Progenitor cell of endocrine pancreas (in vitro differentiated cells): ENCODE measurements at regions not wholly inside any gene's neighbourhood (a gene's known extent, or its start where the extent isn't known, plus 50 kb on each side); places are given as distances from the start of the nearest gene placed in this dataset.

Experiments used
- DNase-seq: peaks from one replicate; pipeline ENCODE4 v3.0.0; 2021; ENCODE audit warnings: low spot score; ENCODE audit not compliant: unreplicated experiment
- H3K27ac Mint-ChIP-seq: 2 replicates; pipeline ENCODE4 v1.8.0; 2021; ENCODE audit warnings: mild to moderate bottlenecking, moderate library complexity, mixed read lengths
- H3K27me3 Mint-ChIP-seq: 2 replicates; pipeline ENCODE4 v1.8.0; 2021; ENCODE audit warnings: mixed read lengths
- H3K36me3 Mint-ChIP-seq: 2 replicates; pipeline ENCODE4 v1.8.0; 2022; ENCODE audit warnings: mixed read lengths; ENCODE audit not compliant: insufficient read depth
- H3K4me1 Mint-ChIP-seq: 2 replicates; pipeline ENCODE4 v1.8.0; 2021; ENCODE audit warnings: low read depth, mixed read lengths
- H3K4me3 Mint-ChIP-seq: 2 replicates; pipeline ENCODE4 v1.8.0; 2021; ENCODE audit warnings: low read depth, mild to moderate bottlenecking, moderate library complexity, mixed read lengths
- H3K9me3 Mint-ChIP-seq: 2 replicates; pipeline ENCODE4 v1.8.0; 2021; ENCODE audit warnings: low read depth, mixed read lengths
- TF ChIP-seq, protein P1 (sequence below): fragments of 200-600 bp; sonication (generic); IDR thresholded peaks from one replicate; pipeline ENCODE4 v1.5.0; 2021; ENCODE audit warnings: antibody characterized with exemption, mild to moderate bottlenecking; ENCODE audit not compliant: unreplicated experiment

DNA sequence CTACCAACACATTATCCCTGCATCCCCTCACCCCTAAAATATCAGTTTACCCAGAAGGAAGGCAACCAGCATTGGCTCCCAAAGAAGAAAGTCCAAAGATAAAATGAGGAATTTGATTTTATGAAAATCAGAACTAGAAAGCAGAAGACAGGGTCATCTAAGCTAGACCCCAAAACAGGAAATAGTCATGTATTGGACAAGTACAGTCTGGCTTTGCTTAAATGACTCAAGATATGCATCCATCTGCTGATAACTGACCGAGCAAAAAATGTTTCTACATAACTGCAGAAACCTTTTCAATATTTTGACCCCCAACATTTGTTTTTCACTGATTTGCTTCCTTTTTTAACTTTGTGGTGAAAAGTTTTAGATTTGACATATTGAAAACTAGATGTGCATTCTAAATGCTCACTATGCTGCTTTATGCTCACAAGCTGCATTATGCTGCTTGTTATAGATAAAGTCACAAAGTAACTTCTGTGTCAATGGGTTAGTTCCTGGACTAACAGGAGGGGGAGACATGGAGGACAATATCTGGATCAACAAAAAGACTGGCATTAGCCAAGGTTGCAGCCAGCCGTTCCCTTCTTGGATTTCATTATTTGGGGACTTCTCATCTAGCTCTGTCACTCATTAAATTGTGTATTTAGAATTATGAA, 227.0 kb downstream of the INHBA start:
- Mint-ChIP-seq H3K36me3 (no peaks in the 10 kb centered on the region), H3K4me3 (no peak overlapping the region), H3K27ac (no peak overlapping the region), H3K4me1 (peaks cover 1% of the 10 kb centered on the region), H3K27me3 (no peaks in the 10 kb centered on the region), H3K9me3 (peaks cover 7% of the 10 kb centered on the region)
- TF ChIP-seq, protein P1, sequence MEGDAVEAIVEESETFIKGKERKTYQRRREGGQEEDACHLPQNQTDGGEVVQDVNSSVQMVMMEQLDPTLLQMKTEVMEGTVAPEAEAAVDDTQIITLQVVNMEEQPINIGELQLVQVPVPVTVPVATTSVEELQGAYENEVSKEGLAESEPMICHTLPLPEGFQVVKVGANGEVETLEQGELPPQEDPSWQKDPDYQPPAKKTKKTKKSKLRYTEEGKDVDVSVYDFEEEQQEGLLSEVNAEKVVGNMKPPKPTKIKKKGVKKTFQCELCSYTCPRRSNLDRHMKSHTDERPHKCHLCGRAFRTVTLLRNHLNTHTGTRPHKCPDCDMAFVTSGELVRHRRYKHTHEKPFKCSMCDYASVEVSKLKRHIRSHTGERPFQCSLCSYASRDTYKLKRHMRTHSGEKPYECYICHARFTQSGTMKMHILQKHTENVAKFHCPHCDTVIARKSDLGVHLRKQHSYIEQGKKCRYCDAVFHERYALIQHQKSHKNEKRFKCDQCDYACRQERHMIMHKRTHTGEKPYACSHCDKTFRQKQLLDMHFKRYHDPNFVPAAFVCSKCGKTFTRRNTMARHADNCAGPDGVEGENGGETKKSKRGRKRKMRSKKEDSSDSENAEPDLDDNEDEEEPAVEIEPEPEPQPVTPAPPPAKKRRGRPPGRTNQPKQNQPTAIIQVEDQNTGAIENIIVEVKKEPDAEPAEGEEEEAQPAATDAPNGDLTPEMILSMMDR: no peak
- no peak for DNase-seq

DNA sequence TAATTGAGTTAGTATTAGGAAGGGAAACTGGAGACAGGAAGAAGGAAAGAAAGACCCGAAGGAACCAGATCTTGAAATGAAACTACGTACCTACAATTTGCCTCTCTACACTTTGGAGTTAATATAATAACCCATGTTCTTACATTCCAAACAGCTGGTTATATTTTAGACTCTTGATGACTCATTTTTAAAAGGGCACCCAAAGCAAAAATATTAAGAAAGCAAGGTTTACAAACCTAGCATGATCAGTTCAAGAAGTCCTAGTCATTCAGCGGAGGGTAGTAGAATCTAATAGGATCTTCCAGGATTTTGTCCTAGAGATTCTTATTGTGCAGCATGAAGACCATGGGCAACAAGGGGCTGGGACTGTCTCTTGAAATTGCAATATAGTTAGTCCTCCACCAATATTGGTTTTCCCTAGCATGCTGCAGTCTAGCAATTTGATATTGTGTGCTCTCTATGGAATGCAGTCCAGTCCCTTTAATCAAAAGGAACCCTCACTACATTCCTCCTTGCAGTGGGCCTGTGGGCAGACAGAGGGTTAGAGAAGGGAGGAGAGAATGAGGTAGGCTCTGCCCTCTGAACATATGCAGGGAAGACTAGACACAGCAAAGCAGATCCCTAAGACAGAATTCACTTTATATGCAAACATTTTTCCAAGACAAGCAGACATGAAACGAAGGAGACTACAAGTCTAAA, 230.3 kb downstream of the INHBA start:
- H3K4me3 Mint-ChIP-seq: no peak overlapping the region
- no peak overlapping the region for H3K27ac Mint-ChIP-seq
- peaks cover 1% of the 10 kb centered on the region for H3K4me1 Mint-ChIP-seq
- no peaks in the 10 kb centered on the region for H3K36me3 Mint-ChIP-seq
- H3K27me3 Mint-ChIP-seq: no peaks in the 10 kb centered on the region
- DNase-seq: no peak
- TF ChIP-seq, protein P1: no peak
- H3K9me3 Mint-ChIP-seq: no peaks in the 10 kb centered on the region

DNA sequence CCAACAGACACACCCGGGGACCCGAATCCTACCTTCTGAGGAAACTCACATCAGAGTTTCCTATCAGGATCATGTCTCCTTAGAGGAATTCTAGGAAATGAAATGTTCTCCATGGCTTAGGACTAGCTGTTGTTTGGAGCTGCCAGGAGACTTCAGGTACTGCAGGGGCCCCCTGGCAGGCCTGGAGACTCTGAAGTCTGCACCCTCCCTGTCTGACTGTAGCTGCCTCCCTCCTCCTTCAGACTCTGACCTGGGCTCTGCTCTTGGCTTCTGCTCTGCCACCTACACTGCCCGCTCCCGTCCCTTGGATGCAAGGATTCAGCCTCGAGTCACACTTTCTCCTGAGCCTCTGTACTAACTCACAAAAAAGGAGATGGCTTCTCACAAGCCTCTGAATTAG, 232.8 kb downstream of the INHBA start:
- TF ChIP-seq, protein P1: no peak
- no peaks in the 10 kb centered on the region for H3K9me3 Mint-ChIP-seq
- no peak for DNase-seq
- no peak overlapping the region for H3K27ac Mint-ChIP-seq
- no peaks in the 10 kb centered on the region for H3K36me3 Mint-ChIP-seq
- H3K4me3 Mint-ChIP-seq: no peak overlapping the region
- H3K4me1 Mint-ChIP-seq: peaks cover 7% of the 10 kb centered on the region
- no peaks in the 10 kb centered on the region for H3K27me3 Mint-ChIP-seq

DNA sequence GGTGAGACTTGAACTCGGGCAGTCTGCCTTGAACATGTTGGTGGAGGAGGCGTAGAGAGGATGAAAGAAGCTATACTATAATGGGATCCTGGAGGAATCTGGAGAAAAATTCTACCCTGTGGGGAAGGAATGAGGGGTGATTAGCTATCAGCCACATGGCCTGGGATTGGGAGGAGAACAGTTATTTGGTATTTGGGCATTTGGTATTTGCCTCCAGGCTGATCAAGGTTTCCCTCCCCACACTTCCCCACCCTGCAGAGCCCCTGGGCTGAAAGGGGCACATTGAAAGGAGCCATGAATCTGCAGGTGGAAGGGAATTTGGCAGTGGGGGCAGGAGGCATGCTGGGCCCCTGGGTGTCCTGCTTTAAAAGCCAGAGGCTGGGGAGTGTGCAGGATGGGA, 235.3 kb downstream of the INHBA start:
- Mint-ChIP-seq H3K27ac (no peak overlapping the region), H3K9me3 (no peaks in the 10 kb centered on the region), H3K4me1 (peaks cover 7% of the 10 kb centered on the region), H3K27me3 (no peaks in the 10 kb centered on the region), H3K36me3 (no peaks in the 10 kb centered on the region), H3K4me3 (no peak overlapping the region)
- no peak for DNase-seq
- TF ChIP-seq, protein P1: no peak

DNA sequence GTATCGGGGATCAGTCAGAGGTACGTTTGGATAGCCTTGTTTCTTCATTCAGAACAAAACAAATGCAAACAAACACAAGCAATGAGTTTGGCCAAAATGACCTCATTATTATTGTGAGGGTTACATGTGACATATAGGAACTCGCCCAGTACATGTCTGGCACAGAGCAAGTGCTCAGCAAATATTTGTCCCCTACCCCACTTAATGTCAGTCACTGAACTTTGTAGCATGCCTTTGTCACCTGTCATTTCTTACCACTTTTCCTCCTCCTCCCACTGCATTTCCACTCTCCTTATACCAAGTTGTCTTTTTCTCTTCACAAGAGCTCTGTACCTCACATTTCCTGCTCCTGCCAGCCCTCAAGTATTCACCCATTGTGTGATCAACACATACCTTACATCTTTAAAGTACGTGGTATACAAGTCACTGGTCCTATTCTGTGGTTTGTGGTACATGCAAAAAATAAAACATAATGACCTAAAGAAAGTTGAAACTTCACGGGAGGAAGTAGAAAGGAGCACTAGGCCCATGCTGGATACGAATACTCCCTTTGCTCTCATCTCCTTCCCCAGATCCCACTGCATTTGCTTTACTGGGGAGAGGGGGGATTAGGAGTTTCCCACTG, 236.0 kb downstream of the INHBA start:
- TF ChIP-seq, protein P1: no peak
- Mint-ChIP-seq H3K27me3 (no peaks in the 10 kb centered on the region), H3K36me3 (no peaks in the 10 kb centered on the region), H3K9me3 (no peaks in the 10 kb centered on the region), H3K4me3 (no peak overlapping the region), H3K27ac (no peak overlapping the region), H3K4me1 (peaks cover 7% of the 10 kb centered on the region)
- DNase-seq: no peak
